ENCODE measurements at regions not wholly inside any gene's neighbourhood (a gene's known extent, or its start where the extent isn't known, plus 50 kb on each side); places are given as distances from the start of the nearest gene placed in this dataset.

GRCh38 chr2:207464007-207464406 is 65.8 kb upstream of the CREB1 start:
- DNase-seq: no peak

- no peak for DNase-seq
Measured at GRCh38 chr2:207465894-207466293, 63.9 kb upstream of the CREB1 start.

- DNase-seq: no peak
Measured at GRCh38 chr2:207467716-207468347, 61.9 kb upstream of the CREB1 start.

GRCh38 chr2:207468488-207468887 is 61.3 kb upstream of the CREB1 start:
- DNase-seq: no peak

GRCh38 chr2:207469451-207469850 is 60.3 kb upstream of the CREB1 start:
- DNase-seq: no peak

- no peak for DNase-seq
Measured at GRCh38 chr2:207469943-207470729, 59.6 kb upstream of the CREB1 start.

GRCh38 chr2:207471261-207471660 is 58.5 kb upstream of the CREB1 start:
- DNase-seq: no peak

- no peak for DNase-seq
Measured at GRCh38 chr2:207472343-207473048, 57.3 kb upstream of the CREB1 start.

- peak; percentile 9 for DNase-seq
Measured at GRCh38 chr2:207473049-207473930, 56.5 kb upstream of the CREB1 start.

GRCh38 chr2:207473931-207474235 is 55.9 kb upstream of the CREB1 start:
- DNase-seq: no peak

- no peak for DNase-seq
Measured at GRCh38 chr2:207474863-207475485, 54.8 kb upstream of the CREB1 start.

GRCh38 chr2:207475546-207475945 is 54.2 kb upstream of the CREB1 start:
- DNase-seq: no peak

- DNase-seq: no peak
Measured at GRCh38 chr2:207477896-207478295, 51.9 kb upstream of the CREB1 start.

GRCh38 chr2:207478572-207478971 is 51.2 kb upstream of the CREB1 start:
- no peak for DNase-seq

- no peak for DNase-seq
Measured at GRCh38 chr2:207479198-207479785, 50.5 kb upstream of the CREB1 start.
